Bone marrow (tissue), 2 donors: ENCODE measurements at regions not wholly inside any gene's neighbourhood (a gene's known extent, or its start where the extent isn't known, plus 50 kb on each side); places are given as distances from the start of the nearest gene placed in this dataset.
"Not testable (repeated sequence)": the region's sequence is repeated elsewhere in the genome, so short reads cannot be mapped to it uniquely, and the experiment has no call there.

Experiments used
- DNase-seq, 2 donors: peaks; one replicate each; lab custom pipeline; 2025; lab: John Stamatoyannopoulos, UW

DNA sequence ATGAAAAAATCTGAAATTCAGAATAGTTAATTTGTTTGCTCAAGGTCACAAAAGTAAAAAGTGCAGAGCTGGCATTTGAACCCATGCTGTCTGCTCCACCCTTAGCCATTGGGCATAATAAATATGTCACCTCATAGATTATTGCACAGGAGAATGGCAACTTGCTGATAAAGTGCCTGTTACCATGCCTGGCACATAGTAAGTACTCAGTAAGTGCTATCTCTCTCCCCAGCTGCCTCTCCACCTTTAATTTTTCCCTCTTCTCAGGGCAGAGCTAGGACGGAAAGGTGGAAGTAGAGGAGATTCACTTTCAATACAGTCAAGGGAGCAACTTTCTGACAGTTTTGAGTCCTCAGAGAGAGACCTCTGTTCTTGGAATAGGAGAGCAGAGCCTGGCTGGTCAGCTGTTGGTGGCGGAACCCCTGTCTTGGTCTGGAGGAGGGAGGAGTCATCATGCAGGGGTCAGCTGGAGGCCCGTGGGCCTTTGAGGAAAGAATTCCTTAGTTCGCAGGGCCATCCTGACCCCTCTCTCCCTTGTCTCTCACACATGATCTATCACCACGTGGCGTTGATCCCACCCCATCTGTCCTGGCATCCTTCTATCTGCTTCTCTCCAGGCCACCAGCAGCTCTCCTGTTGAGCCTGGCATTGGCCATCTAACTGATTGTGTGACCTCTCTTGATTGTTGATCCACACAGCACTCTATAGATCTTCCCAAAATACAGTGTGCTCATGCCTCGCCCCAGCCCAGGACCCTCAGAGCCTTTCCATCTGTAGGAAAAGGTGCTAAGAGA is 149.3 kb downstream of the RPLP1 start:
- no peak for DNase-seq

DNA sequence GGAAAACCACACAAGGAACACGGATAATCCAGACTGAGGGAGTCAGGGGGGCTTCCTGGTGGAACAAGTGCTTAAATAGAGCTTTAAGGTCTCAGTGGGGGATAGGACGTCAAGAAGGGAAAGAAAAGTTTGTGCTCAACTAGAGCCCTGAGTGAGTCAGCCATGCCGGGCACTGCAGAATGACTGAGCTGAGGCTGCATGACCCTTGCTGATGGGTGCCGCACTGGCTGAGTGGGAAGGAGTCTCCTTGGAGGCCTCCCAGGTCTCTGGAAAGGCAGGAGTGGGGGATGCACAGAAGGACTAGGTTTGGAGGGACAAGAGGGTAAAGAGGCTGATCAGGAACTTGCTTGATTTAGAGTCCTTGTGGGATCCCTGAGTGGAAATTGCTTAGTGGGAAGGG is 150.3 kb downstream of the RPLP1 start:
- no peak for DNase-seq

DNA sequence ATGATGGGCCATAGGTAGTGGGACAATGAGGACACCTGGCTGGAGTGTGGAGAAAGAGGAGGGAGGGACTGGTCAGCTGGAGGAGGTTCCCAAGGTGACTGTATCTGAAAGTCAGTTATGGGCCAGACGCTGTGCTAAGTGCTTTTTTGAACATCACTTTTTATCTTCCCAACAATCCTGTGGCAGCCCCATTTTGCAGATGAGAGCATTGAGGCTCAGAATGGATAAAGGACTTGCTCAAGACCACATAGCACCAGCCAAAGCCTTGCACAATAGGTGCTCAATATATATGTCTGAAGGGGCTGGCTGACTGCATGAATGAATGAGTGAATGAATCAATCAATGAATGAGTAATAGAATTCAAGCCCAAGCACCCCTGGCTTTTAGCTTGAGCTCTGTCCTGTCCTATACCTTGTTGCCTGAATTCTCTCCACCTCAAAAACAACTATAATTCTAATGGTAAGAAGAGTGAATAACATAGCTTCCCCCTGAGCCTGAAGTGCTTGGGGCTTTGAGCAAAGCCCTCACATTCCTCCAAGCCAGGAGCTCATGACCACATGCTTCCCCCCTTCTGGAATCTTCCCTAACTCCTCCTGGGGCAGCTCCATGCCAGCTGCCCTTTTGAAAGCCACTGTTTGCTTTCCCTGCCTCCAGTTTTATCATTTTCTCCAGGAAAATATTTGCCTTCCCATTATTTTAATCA is 150.9 kb downstream of the RPLP1 start:
- no peak for DNase-seq

DNA sequence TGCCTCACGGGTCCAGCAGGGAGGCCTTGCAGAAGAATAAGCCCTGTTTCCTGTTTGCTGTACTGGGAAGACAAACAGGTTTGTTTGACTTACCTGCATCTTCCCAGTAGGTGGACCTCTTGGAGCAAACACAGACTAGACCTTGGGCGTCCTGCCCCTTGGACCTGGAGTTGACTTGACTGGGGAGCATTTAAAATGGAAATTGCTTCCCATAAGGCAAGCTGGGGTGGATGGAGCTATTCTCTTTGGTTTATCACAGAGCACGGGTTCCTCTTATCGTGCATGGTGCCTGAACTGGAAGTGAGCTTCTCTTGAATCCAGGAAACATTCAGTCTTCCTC is 151.4 kb downstream of the RPLP1 start:
- DNase-seq, result no peak

DNA sequence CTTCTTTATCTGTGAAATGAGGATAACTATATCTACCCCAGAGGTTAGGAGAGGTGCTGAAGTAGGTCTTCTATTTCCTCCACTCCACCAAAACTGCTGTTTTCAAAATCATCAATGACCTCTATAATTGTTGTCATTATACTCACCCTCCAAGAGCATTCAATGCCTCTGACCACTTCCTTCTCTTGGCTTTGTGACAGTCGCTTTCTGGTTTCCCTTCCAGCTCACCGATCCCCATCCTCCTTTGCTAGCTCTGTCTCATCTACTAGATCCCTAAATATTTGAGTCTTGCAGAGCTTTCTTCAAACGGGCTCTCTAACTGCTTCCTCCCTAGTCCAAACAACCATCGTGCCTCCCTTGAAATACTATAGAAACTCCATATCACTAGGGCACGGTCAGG is 153.5 kb downstream of the RPLP1 start:
- peak in 1 of 2 donors; percentile 59 for DNase-seq

DNA sequence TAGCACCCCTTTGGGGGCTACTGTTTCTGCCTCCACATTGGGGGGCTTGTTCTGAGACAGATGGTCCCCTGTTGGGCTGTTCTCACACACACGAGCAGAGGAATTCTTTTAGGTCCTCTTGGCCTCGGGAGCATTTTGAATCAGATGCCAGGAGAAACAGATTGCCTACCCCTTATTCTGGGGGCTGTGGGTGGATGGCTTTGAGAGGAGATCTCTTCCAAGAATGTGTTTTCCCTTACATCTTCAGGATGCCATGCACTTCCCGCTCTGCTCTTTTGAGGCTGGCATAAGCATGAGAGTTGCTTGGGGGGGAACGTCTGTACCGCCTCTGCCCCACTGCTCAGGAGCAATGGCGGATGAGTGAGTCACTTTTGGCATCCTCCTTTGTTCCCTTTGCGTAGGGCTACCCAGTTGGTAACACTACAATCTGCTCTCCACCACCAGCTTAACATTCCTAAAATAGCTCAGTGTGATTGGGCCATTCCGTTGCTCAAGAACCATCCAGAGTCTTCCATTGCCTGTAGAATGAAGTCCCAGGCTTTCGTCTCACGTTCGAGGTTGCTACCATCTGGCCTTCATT is 154.4 kb downstream of the RPLP1 start:
- no peak for DNase-seq

DNA sequence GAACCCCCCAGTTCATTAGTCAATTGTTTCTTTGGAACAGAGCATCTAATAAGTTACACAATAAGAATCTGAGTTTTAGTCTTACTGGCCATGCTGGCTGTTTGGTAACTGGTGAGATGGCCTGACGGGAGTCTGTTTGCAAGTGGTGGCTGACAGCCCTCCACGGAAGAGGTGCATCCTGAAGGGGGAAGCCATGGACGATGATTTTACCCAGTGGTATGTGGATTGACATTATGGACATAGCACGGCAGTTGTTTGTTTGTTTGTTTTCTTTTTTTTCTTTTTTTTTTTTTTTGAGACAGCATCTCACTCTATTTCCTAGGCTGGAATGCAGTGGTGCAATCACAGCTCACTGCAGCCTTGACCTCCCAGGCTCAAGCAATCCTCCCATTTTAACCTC is 156.0 kb downstream of the RPLP1 start:
- no peak for DNase-seq

DNA sequence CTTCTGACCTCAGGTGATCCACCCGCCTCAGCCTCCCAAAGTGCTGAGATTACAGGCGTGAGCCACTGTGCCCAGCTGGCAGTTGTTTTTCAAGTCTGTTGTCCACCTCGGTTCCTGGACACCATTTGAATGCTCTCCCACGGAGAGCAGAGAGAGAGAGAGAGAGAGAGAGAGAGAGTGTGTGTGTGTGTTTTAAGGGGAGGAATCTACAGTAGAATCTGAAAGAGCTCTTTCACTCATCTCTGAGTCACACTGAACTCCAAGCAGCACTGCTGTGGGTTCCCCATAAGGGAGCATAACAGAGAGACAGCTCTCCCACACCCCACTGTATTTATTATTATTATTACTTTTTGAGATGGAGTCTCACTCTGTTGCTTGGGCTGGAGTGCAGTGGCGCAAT is 156.6 kb downstream of the RPLP1 start:
- peak in 1 of 2 donors; percentile 32 for DNase-seq

DNA sequence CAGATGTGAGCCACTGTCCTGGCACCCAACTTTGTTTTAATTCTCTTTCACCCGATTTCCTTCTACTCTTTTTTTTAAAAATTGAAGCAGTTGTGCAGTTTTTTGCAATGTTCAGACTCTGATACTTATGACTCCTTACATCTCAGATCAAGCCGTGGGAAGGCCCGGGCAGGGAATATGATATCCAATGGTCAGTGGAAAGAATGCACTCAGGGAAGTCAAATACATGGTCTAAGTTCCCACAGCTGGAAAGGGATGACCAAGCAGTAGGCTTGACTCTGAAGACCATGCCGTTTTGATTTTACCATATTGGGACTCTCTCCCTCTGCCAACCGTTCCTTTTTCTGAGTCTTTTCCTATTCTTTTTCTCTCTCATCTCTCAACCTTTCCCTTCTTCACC is 157.2 kb downstream of the RPLP1 start:
- DNase-seq, result no peak

DNA sequence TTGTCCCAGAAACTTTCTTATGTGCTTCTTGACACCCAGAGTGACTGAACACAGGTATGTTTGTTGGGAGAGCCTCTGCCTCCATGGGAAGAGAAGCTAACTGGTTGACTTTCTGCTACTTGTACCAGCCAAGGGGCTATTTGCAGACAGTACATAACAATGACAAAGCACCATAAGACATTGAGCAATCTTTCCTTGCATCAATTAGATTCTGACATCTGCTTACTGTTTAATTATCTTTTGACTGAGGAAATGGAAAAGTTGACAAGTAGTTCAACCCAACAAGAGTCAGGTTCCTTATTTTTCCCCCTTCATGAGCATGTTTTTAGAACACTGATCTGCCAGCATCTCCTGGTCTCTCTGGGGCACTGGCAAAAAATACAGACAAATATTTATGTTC is 157.7 kb downstream of the RPLP1 start:
- DNase-seq, result peak in 1 of 2 donors; percentile 70

DNA sequence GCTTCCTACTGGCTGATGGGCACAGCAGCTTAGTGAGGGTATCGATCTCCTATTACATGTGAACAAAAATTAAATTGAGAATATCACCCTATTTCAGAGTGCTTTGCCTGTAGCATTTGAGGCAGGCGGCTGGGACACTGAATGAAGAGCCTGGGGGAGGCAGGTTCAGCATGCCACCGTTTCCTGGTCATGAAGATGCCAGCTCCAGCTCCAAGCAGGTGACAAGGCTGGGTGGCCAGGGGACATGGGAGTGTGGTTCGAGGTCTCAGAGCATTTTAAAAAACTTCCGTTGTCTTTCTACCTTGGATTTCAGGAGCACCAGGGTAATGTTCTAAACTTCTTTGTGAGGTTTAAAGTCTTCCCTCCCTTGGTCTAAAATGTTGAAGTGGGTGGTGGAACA is 158.2 kb downstream of the RPLP1 start:
- no peak for DNase-seq

DNA sequence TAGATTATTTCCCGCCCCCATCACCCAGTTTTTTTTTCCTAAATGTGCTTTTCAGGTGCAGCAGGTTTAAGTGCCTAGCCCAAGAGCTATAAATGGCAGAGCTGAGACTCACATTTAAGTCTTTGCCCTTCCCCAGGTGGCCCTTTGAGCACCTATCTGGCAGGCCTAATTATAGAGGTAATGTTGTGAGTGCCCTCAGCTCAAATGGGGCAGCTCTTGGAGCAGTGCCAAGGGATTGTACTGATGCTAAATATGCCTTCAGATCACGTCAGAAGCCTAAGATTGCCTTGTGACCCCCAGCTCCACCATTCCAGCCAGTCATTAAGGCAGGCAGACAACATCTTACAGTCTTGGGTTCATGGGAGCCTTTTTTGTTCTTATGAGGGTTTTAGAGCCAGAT is 159.5 kb downstream of the RPLP1 start:
- DNase-seq, result no peak

DNA sequence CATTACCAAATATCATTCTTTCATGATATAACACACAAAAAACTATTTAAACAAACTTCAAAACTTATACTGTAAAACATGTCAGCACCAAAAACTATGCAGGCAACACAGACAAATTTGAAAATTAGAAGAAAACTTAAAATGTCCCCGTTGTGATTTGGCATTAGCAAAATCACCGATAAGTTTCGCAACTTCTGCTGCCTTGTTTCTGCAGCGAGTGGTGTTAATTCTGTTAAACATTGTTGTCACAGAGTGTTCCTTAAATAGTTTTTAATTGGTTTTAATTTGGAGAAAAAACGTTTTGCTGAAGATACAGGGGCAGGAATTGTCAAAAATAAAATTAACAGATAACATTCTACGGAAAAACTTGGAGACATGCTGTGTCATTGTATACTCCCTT is 160.6 kb downstream of the RPLP1 start:
- no peak for DNase-seq

DNA sequence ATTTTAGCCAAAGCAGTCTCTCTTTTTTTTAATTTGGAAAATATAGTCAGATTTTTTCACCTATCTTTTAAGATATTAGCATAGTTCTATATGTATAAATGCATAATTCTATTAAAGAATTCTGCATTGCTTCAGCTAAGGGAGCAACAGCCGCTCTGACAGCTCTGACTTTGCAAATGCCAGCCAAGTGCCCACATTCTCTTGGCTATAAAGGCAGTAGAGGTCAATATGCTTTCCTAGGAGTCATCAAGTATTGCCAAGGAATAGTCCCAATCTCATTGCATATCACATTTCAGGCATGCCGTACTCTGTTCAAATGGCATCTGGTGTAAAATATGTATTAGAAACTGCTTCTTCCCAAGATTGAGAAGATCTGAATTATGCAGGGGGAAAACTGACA is 161.4 kb downstream of the RPLP1 start:
- no peak for DNase-seq

DNA sequence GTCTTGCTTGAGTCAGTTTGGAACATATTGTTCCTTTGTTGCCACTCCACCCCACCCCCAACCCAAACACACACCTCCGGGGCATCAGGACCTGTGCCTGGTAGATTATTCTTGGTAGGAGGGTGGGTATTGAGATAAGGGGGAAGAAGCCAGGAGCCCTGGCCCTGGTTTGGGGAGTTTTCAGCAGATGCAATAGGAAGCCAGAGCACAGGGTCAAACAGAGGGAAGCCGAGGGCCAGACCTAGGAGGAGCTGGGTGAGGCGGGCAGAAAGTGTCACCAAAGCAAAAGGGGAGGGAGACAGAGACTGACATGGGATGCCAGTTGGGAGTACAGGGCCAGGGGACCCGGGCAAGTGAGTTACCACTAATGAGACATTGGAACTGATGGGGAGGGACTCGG is 163.1 kb downstream of the RPLP1 start:
- no peak for DNase-seq

DNA sequence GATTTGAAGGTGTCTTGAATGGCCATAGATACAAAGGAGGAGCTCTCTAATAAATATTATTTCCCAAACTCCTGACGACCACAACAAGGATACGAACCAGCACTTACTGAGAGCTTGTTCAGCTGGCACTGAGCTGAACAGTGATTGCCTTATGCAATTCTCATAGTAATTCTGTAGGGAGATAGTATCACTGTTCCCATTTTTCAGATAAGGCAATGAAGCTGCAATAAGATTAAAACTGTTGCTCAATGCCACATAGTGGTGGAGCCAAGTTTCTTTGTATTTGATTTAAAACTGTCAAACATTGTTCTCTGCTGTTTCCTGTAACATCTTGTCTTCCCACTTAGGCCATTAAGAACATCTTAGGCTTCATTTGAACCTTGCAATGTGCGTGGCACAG is 163.9 kb downstream of the RPLP1 start:
- DNase-seq, result no peak

DNA sequence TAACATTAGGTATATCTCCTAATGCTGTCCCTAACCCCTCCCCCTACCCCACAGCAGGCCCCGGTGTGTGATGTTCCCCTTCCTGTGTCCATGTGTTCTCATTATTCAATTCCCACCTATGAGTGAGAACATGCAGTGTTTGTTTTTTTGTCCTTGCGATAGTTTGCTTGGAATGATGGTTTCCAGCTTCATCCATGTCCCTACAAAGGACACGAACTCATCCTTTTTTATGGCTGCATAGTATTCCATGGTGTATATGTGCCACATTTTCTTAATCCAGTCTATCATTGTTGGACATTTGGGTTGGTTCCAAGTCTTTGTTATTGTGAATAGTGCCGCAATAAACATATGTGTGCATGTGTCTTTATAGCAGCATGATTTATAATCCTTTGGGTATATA is 164.5 kb downstream of the RPLP1 start:
- DNase-seq, result not testable (repeated sequence)

DNA sequence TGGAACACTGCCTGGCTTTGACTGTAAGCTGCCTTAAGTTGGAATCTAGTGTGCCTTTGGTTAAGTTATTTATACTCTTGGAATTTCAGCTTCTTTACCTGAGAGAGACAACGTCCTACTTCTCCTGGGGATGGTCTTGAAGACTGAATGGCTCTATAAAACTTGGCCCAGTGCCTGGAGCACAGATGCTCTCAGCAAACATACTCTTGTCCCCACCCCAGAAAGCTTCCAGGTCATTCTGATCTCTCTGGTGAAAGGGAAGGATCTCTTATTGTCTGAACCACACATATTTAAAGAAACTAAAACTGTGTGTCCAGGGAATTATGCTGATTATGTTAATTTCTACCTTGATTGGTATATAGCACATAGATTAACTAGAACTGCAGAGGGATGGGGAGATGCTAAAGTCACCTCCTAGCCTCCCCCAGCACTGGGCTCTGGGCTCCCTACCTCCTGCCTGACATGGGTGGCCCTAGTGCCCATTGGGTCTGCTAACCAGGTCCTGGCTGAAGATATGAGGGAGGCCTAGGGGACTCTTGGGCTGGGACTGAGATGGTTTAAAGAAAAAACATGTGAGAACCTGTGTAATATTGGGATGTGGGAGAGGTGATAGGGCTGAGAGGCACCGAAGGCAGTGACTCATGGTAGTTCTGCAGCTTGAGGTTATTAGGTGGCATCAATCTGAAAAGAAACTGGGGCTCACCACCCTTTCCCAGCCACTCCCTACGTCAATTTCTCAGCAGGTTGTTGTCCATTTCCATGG is 171.0 kb downstream of the RPLP1 start:
- no peak for DNase-seq

DNA sequence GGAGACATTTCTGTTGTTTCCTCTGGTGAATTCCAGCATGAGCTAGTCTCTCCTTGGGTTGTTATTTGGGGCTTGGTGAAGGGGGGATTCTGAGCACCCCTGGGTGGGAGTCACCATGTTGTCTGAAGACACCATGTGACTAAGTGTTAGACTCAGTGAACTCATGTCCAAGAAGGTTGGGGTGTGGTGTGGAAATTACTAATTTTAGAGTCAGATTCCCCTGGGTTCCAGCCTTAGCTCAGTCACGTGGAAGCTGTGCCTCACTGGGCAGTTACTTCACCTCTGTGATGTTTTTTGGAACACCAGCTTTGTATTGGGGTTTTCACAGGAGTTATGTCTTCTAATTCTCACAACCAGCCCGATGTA is 171.5 kb downstream of the RPLP1 start:
- DNase-seq, result no peak

DNA sequence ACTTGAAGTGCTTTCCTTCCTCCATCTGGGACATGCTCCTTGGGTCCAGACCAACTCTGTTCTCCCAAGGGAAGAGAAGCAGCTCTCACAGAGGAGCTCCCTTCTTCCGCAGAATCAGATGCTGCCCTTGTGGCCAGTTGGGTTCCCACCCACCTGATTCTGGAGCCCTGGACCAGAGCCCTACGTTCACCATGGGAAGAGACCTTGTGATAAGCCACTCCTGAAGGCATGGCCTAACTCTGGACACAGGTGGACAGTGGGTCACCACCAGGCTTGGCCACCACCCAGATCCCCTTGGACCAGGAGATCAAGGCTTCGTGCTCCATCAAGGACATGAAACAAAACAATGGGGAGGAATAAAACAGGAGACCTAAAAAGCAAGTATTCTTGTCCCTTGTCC is 172.2 kb downstream of the RPLP1 start:
- DNase-seq, result no peak

DNA sequence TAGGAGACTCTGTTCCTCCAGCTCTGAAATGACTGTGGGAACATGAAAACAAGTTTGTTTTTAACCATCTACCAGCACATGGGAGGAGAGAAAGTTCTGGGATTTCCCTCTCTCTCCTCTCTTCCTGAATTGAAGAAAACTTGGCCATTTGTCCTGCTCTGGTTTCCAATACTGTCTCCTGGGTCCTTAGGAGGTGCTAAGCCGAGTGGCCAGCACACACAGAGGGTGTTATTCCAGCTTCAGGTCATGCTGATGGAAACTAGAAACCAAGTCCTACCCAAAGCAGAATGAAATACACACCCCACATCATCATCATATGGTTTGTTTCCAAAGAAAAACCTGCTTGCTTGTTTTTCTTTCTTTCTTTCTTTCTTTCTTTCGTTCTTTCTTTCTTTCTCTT is 172.7 kb downstream of the RPLP1 start:
- no peak for DNase-seq

DNA sequence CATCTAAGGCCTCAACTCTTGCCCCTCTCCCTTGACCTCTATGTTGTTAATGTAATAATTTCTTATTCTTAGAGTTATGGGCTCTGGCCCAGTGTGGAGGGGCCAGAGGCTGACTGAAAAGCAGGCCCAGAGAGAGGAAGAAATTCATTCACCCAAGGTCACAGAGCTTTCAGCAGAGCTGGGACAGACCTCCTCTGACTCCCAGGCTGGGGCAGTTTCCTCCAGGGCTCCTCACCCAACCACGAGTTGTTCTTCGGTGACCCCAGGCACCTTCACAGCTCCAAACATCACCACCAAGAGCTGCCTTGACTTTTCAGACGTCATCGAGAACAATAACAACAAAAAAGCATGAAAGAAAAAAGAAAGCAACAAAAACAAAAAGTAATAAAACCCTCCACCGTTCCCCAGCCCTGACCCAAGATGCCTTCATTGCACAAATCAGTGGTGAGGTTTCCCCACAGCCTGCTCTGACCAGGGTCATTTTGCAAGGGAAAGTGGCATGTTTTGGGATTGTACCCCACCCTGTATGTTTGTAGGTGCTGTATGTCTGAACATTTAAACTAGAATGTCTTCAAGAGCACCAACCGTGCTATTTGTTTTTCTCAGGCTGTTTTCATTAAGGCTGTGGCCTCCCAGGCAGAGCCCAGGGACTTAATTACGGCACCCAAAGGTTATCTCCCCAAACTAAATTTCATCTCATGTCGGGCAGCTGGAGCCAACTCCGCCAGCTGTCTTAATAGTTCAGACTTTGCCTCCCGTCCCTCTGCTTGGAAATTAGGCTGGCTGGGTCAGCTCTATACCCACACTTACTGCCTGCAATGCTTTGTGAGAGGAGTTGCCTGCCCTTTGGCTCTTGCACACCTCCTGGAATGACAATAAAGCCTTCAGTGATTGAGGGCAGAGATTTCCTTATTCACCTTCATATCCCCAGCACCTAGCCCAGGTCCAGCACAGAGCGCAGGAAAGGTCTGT is 173.8 kb downstream of the RPLP1 start:
- DNase-seq, result no peak
